HG03159 (cell line): ENCODE measurements at regions not wholly inside any gene's neighbourhood (a gene's known extent, or its start where the extent isn't known, plus 50 kb on each side); places are given as distances from the start of the nearest gene placed in this dataset.
"Not testable (repeated sequence)": the region's sequence is repeated elsewhere in the genome, so short reads cannot be mapped to it uniquely, and the experiment has no call there.

Source experiments
- ATAC-seq: cut with Tn5 transposase; IDR thresholded peaks from one replicate; pipeline ENCODE4 v1.9.1; 2021; ENCODE audit warnings: mild to moderate bottlenecking, moderate library complexity; ENCODE audit not compliant: unreplicated experiment

DNA sequence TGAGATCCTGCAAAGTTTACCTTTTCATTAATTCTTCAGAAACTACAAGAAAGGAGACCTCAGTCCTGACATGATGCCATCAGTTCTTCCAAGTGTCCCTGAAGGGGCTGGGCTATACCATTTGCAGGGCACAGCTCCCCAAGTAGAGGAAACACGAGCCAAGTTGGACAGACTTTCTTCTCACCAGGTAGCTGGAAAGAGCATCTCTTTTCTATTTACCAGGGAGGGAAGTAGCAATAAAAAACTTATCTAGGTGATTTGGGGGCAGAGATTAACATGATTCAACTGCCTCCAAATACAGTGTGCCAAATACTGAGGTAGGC, 103.9 kb upstream of the KCND3 start:
- ATAC-seq, result no peak

DNA sequence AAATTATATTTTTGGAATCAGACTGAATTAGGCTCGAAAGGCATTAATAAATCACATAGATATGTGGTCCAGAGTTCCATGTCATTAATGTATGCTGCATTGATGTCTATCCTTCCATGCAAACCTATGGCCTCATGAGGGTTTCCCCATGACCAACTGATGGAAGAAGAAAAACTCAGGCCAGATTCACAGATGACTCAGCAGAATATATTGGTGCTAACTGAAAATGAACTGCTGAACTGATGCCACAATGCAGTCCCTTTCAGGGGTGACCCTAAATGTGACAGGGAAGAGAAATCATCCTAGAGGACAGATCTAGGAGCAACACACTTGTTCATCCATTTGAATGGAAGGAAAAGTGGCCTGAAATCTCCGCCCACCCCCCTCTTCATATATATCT, 110.5 kb upstream of the KCND3 start:
- ATAC-seq, result no peak

GRCh38 chr1:112105557-112105956, 116.1 kb upstream of the KCND3 start:
- ATAC-seq, result no peak

- no peak for ATAC-seq
Measured at GRCh38 chr1:112110031-112110430, 120.6 kb upstream of the KCND3 start.

GRCh38 chr1:112111734-112112133, 122.3 kb upstream of the KCND3 start:
- no peak for ATAC-seq

- no peak for ATAC-seq
Measured at GRCh38 chr1:112114540-112114939, 125.1 kb upstream of the KCND3 start.

DNA sequence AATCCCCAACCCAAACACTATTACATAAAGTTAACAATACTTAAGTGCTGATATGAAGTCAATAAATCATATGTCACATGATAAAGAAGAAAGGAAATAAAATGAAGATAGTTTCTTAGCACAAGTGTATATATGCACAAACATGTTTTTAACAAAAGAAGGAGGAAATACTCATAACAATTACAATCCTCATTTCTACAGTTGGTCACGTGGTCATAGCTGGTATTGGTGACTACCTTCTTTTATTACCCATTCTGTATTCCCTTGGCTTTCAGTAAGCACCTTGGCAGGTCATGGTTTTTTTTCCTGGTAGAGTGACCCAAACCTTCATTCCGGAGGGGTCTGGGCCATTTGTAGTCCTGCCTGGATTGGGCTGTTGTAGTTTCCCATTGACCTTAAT, 137.1 kb upstream of the KCND3 start:
- no peak for ATAC-seq

DNA sequence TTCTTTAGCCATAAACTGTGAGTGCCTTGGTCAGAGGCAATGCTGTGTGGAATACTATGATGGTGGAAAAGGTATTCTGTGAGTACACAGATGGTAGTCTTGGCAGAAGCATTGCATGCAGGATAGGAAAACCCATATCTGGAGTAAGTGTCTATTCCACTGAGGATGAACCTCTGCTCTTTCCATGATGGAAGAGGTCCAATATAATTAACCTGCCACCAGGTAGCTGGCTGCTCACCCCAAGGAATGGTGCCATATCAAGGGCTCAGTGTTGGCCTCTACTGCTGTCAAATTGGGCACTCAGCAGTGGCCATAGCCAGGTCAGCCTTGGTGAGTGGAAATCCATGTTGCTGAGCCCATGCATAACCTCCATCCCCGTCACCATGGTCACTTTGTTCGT, 138.1 kb upstream of the KCND3 start:
- not testable (repeated sequence) for ATAC-seq

GRCh38 chr1:112133487-112133886, 144.0 kb upstream of the KCND3 start:
- no peak for ATAC-seq

DNA sequence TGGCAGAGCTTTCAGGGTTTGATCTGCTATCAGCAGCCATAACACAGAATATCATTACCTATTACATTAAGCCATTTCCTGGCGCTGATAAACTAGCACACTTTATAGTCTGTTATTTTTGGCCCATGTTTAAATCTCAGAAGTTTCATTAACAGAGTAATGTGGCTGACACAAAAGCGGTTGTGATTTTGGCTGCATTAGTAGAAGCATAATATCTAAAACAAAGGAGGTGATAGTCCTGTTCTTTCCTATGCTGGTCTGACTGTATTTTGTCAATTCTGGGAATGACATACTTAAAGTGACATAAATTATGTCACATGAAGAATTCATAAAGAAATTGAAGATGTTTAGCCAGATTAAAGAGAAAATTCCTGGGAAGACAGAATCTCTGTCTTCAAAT, 151.3 kb upstream of the KCND3 start:
- no peak for ATAC-seq

- no peak for ATAC-seq
Measured at GRCh38 chr1:112141301-112141700, 151.8 kb upstream of the KCND3 start.

- ATAC-seq, result no peak
Measured at GRCh38 chr1:112141923-112142322, 152.5 kb upstream of the KCND3 start.

DNA sequence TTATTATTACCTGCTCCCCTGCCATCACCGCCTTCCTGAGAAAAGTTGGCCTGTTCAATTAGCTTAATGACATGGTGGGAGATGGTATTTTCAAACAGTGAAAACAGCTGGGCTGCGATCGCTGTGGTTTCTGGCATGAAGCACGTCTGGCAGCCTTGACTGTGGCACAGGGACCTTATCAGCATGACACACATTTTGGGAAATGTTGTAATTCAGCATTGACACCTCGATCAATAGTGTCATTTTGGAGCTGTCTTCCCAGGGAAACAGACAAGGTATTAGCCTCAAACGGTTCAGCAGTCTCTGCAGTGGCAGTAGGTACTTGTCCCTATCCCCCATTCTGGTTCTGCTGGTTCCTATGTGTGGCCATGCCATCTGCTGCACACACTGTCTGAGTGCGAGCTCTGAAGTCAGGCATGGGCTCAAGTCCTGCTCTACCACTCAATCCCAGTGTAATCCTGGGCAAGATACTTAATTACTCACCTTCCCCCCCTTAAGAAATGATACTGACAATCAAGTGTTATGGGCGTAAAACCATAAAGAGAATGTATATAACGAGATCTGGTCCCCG, 154.5 kb upstream of the KCND3 start:
- ATAC-seq, result no peak

DNA sequence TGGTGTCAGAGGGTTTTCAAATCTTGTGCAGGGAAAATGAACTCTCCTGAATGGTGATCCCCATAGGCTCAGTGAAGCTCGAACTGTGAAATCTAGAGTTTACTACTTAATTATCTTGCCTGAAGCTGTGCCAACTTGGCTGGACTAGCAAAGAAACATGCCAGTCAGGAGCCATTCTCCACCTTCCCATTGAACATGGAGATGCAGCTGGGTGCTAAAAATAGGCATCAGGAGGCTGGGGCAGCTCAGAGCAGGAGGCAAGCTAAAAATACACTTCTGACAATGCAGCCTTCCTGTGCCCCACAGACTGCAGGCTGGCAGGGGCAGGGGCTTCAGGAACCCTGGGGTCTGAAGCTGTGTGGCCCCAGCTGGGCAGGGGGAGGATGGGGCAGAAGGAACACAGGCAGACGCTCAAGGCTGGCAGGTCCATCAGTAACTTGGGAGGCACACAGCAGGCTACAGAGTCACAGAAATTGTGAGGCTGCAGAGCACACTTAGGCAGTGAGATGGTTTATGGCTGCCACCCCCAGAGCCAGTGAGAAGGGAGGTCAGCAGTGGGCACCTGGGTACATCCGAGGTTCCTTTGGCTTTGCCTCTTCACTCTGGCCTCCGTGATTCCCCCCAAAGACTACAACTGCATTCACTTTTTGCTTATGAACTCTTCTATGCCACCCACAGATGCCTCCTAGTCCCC, 155.4 kb upstream of the KCND3 start:
- ATAC-seq, result no peak

- no peak for ATAC-seq
Measured at GRCh38 chr1:112146201-112146715, 156.8 kb upstream of the KCND3 start.

GRCh38 chr1:112160214-112160613, 170.7 kb upstream of the KCND3 start:
- not testable (repeated sequence) for ATAC-seq

GRCh38 chr1:112165375-112165774, 175.9 kb upstream of the KCND3 start:
- ATAC-seq, result no peak

GRCh38 chr1:112169517-112169916, 180.0 kb upstream of the KCND3 start:
- no peak for ATAC-seq

GRCh38 chr1:112172294-112172882, 182.9 kb upstream of the KCND3 start:
- ATAC-seq, result no peak

- no peak for ATAC-seq
Measured at GRCh38 chr1:112177314-112177713, 187.8 kb upstream of the KCND3 start.

GRCh38 chr1:112188611-112189010, 199.1 kb upstream of the KCND3 start:
- ATAC-seq, result no peak

DNA sequence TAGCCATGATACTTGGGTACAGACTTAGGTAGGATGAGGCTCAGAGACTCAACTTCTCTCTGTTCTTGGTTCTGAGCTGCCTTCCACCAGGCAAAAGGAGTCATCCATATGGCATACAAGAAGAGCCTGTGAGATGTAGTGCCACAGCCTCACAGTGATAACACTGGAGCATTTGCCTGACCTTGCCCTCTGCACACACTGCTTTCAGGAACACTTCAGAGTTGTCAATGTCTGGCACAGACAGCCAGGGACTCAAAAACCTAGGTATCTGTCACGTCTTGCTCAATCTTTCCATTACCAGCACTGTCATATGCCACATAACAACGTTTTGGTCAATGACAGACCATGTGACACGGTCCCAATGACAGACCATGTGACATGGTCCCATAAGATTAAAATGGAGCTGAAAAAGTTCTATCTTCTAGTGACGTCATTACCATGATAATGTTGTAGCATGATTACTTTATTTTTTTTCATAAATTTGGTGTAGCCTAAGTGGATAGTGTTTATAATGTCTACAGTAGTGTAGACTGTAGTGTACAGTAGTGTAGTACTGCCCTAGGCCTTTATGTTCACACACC, 199.9 kb upstream of the CTTNBP2NL start:
- no peak for ATAC-seq
